KBM-7 (cell line): ENCODE measurements at regions not wholly inside any gene's neighbourhood (a gene's known extent, or its start where the extent isn't known, plus 50 kb on each side); places are given as distances from the start of the nearest gene placed in this dataset.
"Not testable (repeated sequence)": the region's sequence is repeated elsewhere in the genome, so short reads cannot be mapped to it uniquely, and the experiment has no call there.

Experiments
- DNase-seq: peaks from one replicate; pipeline ENCODE4 v3.0.0-alpha.2; 2015
- in situ Hi-C: fragments of 300-500 bp; cut with MboI; formaldehyde crosslinking; loops from 2 replicates; pipeline ENCODE4 v1.14.3; 2020; ENCODE audit warnings: low sequenced_read_pairs, low pct_unique_long_range_greater_than_20kb, mixed read lengths

DNA sequence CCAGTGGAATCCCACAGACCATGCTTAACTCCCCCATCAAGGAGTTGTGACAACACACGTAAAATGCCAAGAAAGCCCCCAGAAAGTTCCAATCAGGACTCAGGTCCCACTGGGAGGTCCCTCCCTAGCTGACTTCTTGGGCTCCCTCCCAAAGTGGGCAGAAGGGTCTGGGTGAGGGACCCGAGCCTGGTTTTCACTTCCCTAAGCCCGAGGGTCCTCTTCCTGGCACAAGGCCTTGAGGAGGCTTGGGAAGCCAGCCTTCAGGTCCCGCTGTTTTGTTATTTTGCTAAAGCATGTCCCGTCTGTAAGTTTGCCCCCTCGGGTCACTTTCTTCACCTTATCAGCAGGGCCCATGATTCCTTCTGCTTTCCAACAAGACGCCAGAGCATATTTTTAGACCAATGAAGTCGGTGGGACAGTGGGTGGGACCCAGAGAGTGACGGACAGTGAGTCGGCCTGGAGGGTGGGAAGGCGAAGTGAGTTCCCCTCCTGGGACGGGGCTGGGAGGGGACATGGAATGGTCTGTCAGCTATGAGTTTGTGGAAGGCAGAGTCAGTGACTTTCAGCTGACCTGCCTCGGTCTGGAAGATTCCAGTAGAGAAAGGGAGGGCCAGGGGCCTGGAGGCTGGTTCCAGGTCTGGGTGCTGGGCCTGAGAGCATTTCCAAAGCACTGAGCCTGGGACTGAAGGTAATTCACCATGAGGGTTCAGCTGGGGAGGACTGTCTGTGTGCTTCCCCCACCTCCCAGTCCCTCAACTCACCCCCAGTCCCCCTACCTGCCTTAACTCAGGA is 261.3 kb downstream of the GOLGA6L6 start:
- DNase-seq, in situ Hi-C loops: not testable (repeated sequence)

DNA sequence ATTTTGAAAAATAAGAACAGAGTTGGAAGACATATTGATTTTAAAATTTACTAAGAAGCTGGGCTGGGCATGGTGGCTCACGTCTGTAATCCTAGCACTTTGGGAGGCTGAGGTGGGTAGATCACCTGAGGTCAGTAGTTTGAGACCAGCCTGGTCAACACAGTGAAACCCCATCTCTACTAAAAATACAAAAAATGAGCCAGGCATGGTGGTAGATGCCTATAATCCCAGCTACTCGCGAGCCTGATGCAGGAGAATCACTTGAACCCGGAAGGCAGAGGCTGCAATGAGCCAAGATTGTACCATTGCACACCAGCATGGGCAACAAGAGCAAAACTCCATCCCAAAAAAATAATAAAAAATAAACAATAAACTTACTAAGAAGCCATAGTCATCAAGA is 262.5 kb downstream of the GOLGA6L6 start:
- DNase-seq, in situ Hi-C loops: not testable (repeated sequence)

DNA sequence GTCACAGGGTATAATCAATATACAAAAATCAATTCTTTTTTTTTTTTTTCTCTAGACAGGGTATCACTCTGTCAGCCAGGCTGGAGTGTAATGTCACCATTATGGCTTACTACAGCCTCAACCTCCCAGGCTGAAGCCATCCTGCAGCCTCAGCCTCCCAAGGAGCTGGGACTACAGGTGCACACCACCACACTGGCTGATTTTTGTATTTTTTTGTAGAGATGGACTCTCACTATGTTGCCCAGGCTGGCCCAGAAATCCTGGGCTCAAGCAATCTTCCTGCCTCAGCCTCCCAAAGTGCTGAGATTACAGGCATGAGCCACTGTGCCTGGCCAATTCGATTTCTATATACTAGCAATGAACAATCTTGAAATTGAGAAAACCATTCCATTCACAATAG is 263.2 kb downstream of the GOLGA6L6 start:
- in situ Hi-C loops, DNase-seq: not testable (repeated sequence)

DNA sequence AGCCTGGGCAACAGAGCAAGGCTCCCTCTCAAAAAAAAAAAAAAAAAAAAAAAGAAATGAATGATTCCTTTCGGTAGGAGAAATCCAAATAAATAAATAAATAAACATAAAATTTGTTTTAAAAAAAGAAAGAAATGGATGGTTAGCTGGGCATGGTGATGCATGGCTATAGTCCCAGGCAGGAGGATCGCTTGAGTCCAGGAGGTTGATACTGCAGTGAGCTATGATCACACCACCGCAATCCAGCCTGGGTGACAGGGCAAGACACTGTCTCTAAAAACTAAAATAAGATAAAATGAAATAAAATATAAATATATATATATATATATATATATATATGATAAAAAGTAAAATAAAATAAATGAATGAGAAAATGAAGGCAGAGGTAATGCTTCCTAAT is 264.1 kb downstream of the GOLGA6L6 start:
- in situ Hi-C loops, DNase-seq: not testable (repeated sequence)

DNA sequence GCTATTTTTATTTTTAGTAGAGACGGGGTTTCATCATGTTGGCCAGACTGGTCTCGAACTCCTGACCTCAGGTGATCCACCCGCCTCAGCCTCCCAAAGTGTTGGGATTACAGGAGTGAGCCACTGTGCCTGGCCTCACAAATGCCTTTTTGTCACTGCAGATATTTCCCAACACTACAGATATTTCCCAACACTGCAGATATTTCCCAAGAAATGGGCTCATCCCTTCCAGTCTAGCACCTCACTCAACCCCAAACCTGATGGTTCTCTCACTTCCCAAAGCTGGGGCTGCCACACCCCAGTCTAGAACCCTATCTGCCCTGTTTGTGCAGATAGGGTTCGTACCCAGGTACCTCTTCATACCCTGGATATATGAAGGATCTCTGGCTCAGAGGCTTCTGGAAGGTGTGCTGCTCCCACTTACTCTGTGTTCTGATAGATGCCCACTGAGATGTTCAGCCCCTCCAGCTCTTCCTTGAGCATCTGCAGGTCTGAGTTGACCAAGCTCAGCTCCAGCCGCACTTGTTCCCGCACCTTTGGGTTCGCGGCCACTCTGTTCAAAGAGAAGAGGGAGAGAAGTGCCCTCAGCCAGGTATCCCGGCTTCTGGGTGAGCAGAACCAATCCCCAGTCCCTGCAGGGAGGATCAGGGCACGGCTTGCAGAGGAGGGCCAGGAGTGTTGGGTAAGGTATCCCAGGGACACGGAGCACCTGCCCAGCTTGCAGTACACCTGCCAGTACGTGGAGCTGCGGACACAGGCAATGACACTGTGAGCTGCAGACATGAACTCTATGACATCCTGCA is 265.1 kb downstream of the GOLGA6L6 start:
- in situ Hi-C loops, DNase-seq: not testable (repeated sequence)

DNA sequence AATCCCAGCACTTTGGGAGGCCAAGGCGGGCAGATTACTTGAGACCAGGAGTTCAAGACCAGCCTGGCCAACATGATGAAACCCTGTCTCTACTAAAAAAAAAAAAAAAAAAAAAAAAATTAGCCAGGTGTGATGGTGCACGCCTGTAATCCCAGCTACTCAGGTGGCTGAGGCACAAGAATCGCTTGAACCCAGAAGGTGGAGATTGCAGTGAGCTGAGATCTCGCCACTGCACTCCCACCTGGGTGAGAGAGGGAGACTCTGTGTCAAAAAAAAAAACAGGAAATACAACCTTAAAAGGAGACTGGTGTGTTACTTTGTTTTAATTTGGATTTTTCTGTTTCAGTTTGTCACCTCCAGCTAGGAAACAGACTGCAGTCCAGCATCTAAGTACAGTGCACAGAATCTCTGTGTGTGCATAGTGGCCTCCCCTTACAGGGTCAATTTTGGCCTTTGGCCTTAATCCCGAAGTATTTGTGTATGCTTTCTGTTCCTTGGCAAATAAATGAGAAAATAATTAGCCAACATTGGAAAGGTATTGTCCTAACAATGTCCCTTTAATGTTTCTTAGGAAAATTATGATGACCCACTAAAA is 266.1 kb downstream of the GOLGA6L6 start:
- DNase-seq, in situ Hi-C loops: not testable (repeated sequence)

DNA sequence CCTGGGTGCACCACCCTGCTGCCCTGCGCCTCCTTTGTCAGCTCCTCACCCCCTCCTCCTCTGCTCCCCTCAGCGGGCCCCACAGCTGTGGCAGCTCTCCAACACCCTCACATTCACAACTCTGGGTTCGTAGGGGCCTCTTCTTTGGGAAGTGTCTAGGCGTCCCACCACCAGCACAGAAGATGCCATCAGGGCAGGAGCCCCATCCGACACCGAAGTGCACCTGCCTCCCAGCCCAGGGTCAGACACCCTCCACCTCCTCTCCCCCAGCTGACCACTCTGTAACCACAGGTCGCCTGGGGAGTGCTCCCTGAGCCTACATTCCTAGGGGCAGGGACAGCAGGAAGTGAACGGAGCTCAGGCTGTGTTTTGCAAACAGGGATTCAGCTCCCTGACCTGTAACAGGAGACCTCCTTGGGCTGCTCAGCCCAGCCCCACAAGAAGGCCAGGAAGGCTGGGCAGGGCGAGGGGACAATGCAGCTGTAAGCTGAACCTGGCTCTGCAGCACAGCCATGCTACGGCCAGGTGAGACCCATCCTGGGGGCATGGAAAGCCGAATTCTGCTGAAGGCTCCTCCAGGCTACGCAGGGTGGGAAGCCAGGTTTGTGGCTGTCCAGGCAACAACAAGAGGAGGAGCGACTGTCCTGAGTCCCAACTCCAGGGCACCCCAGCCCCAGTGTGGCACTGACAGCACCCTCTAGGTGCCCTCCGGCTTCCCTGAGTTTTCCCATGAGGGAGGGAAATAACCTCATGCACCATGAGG is 269.0 kb downstream of the GOLGA6L6 start:
- no peak for DNase-seq
- in situ Hi-C loops, result no loop called here

DNA sequence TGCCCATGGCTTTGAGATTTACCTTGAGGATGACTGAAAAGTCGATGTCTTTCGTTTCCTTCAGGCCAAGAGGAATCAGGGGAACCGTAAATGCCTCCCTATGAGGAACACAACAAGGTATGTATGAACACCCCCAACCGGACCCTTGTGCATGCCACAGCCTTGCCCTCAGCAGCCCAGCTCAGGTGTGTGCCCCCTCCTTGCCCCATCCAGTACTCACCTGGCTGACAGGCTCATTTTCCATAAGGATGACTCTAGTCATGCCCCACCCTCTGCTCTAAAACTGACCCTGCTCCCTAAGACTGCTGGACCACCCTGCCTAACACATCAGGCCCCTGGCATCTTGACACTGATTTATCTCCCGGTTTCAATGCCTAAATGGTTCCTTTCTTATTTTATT is 270.0 kb downstream of the GOLGA6L6 start:
- DNase-seq, result no peak
- in situ Hi-C loops, result no loop called here

DNA sequence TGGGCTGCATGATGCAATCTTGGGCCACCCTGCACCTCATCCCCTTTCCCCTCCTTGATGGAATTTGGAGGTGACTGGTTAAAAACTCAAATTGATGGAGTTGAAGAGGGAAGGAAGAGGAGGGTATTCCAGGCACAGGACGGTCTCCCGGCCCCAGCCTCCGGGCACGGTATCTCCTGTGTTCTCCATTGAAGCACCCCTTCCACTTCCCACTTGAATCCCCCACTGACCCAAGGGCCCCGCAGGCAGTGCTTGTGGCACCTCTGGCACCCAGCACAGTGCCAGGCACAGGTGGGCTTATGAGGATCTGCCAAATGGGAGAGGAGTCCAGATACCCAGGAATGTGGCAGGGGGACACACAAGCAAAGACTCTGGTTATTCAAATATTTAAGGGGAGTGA is 271.6 kb downstream of the GOLGA6L6 start:
- DNase-seq, in situ Hi-C loops: not testable (repeated sequence)

DNA sequence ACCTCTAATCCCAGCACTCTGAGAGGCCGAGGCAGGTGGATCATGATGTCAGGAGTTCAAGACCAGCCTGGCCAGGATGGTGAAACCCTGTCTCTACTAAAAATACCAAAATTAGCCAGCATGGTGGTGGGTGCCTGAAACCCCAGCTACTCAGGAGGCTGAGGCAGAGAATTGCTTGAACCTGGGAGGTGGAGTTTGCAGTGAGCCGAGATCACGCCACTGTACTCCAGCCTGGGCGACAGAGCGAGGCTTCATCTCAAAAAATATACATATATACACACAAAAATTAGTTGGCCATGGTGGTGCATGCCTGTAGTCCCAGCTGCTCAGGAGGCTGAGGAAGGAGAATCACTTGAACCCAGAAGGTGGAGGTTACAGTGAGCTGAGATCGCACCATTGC is 273.6 kb downstream of the GOLGA6L6 start:
- in situ Hi-C loops, DNase-seq: not testable (repeated sequence)

DNA sequence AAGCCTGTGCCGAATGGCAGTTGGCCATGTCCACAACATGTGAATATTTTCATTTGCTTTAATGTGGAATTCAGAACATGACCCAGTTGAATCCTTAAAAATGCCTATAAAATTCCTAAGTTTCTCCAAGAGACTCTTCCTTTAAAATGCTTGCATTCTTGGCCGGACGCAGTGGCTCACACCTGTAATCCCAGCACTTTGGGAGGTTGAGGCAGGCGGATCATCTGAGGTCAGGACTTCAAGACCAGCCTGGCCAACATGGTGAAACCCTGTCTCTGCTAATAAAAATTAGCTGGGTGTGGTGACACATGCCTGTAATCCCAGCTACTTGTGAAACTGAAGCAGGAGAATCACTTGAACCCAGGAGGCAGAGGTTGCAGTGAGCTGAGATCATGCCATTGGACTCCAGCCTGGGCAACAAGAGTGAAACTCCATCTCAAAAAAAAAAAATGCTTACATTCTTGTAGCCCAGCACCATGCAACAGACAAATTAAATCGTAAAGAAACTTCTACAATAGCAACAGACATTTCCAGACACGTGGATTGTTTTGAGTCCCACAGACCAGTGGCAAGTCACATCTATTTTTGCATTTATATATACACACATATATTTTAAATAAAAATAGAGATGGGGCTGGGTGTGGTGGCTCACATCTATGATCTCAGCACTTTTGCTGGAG is 274.4 kb downstream of the GOLGA6L6 start:
- in situ Hi-C loops, DNase-seq: not testable (repeated sequence)

DNA sequence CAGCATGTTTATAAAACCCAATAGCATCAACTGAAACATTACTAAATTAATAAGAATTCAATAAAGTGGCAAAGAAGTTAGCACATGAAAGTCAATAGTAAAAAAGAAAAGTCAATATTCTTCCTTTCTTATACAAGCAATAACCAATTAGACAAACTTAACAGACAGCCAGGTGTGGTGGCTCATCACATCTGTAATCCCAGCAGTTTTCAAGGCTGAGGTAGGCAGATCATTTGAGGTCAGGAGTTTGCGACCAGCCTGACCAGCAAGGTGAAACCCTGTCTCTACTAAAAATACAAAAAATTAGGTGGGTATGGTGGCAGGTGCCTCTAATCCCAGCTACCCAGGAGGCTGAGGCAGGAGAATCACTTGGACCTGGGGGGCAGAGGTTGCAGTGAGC is 275.9 kb downstream of the GOLGA6L6 start:
- DNase-seq, in situ Hi-C loops: not testable (repeated sequence)

DNA sequence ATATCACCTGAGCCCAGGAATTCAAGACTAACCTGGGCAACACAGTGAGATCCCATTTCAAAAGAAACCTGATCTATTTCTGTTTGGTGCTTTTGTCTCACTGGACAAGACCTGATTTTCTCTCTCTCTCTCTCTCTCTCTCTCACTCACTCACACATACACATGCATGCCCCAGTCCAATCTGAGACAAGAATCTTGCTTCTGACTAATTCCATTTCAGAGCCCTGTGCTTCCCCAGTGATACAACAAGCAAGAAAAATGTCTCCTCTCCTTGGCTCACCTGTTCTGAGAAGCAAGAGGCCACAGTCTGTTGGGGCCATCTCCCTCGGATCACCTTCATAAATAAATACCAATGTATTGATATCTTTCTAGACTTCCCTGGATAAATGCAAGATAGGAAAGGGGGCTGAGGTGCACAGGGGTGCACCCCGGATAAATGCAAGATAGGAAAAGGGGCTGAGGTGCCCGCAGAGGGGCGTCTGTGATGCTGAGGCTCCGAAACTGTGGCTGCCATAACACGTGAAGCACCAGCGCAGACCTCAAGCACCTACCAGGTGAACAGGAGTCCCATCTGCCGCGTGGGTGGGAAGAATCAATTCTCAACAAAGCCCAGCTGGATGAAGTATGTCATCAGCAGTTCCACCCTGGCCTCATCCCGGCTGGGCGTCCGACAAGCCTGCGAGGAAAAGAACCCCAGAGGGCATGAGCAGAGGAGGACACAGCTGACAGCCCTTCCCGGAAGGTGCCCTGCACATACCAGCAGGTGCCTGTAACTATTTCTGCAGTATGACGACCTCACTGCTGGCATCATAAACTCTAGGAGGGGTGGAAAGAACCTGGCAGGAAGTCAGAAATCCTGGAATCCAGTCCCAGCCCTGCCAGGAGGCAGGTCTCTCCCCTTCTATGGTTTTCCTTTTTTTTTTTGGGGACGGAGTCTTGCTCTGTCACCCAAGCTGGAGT is 280.0 kb downstream of the GOLGA6L6 start:
- in situ Hi-C loops, DNase-seq: not testable (repeated sequence)

DNA sequence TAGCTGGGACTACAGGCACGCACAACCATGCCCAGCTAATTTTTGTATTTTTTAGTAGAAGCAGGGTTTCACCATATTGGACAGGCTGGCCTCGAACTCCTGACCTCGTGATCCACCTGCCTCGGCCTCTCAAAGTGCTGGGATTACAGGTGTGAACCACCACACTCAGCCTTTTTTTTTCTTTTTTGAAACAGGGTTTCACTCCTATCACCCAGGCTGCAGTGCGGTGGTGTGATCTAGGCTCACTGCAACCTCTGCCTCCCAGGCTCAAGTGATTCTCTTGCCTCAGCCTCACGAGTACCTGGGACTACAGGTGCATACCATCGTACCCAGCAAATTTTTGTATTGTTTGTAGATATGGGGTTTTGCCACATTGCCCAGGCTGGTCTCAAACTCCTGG is 280.9 kb downstream of the GOLGA6L6 start:
- in situ Hi-C loops, result not testable (repeated sequence)

DNA sequence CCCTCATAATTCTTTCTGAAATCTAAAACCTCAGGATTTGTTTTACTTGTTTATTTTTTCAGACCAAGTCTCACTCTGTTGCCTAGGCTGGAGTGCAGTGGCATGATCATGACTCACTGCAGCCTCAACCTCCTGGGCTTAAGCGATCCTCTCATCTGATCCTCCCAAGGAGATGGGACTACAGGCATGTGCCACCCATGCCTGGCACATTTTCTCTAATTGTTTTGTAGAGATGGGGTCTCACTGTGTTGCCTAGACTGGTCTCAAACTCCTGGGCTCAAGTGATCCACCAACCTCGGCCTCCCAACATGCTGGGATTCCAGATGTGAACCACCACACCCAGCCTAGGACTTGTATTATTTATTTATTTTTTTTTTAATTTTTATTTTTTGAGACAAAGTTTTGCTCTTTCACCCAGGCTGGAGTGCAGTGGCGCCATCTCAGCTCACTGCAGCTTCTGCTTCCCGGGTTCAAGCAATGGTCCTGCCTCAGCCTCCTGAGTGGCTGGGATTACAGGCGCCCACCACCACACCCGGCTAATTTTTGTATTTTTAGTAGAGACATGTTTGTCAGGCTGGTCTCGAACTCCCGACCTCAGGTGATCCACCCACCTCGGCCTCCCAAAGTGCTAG is 281.9 kb downstream of the GOLGA6L6 start:
- in situ Hi-C loops, result not testable (repeated sequence)

More for the DNA sequence above, 280.9 kb downstream of the GOLGA6L6 start:
- not testable (repeated sequence) for DNase-seq

DNA sequence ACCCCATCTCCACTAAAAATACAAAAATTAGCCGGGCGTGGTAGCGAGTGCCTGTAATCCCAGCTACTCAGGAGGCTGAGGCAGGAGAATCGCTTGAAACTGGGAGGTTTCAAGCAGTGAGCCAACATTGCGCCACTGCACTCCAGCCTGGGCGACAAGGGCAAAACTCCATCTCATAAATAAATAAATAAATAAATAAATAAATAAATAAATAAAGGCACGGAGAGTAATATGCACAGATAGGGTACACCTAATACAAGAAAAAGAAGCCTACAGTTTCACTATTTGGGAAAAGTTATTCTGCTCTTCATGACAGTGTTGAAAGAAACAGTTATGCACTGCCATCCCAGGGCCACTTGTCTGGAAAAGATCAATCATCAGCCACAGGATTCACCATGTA is 285.2 kb downstream of the GOLGA6L6 start:
- in situ Hi-C loops, DNase-seq: not testable (repeated sequence)

More for the DNA sequence above, 281.9 kb downstream of the GOLGA6L6 start:
- DNase-seq, result not testable (repeated sequence)

DNA sequence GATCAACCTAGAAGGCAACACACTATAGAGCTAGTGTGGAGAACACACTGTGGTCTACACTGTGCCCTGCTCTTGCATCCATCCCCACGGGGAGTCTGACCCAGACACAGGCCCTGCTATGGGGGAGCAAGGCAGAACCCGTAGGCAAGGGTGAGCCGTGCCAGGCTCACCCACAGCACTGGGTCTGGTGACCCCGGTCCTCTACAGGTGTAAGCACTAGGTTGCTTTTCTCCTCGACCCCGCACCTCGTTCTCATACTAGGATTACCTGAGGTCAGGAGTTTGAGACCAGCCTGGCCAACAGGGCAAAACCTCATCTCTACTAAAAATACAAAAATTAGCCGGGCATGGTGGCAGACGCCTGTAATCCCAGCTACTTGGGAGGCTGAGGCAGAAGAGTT is 286.0 kb downstream of the GOLGA6L6 start:
- DNase-seq, in situ Hi-C loops: not testable (repeated sequence)
